ENCODE measurements at regions not wholly inside any gene's neighbourhood (a gene's known extent, or its start where the extent isn't known, plus 50 kb on each side); places are given as distances from the start of the nearest gene placed in this dataset.

- DNase-seq = no peak
- Mint-ChIP-seq H3K4me1 (no peaks in the 10 kb centered on the region), H3K36me3 (peaks cover 0 to 9% (median under 1%) of the 10 kb centered on the region in 3 donors), H3K27me3 (peaks cover 0 to 13% (median 11%) of the 10 kb centered on the region in 5 donors), H3K4me3 (no peak overlapping the region), H3K27ac (no peak overlapping the region), H3K9me3 (peaks cover 0 to 6% (median 0%) of the 10 kb centered on the region in 9 donors)
- POLR2A ChIA-PET = no interaction called here
- ATAC-seq = no peak
Measured at GRCh38 chr15:60102748-60103147, 98.6 kb downstream of the FOXB1 start.

- H3K27me3 Mint-ChIP-seq = peaks cover 1 to 20% (median 13%) of the 10 kb centered on the region in 5 donors
- no peak for DNase-seq
- no peak for ATAC-seq
- H3K4me1 Mint-ChIP-seq = no peaks in the 10 kb centered on the region
- peaks cover 0 to 6% (median 0%) of the 10 kb centered on the region in 9 donors for H3K9me3 Mint-ChIP-seq
- no peak overlapping the region for H3K4me3 Mint-ChIP-seq
- peaks cover 0 to 9% (median 2%) of the 10 kb centered on the region in 3 donors for H3K36me3 Mint-ChIP-seq
- H3K27ac Mint-ChIP-seq = no peak overlapping the region
- POLR2A ChIA-PET = no interaction called here
Measured at GRCh38 chr15:60110909-60111308, 106.8 kb downstream of the FOXB1 start.

GRCh38 chr15:60115579-60116380 lies 111.7 kb downstream of the FOXB1 start:
- POLR2A ChIA-PET = interaction anchor here (1.0 kb wide), 1 partner anchor 12 kb away, joined by 3 read pairs; no protein-coding TSS in a partner anchor
- no peaks in the 10 kb centered on the region for H3K9me3 Mint-ChIP-seq
- H3K4me3 Mint-ChIP-seq = no peak overlapping the region
- ATAC-seq = no peak
- DNase-seq = no peak
- peaks cover 0 to 6% (median 4%) of the 10 kb centered on the region in 4 donors for H3K4me1 Mint-ChIP-seq
- H3K27me3 Mint-ChIP-seq = peaks cover 0 to 4% (median 1%) of the 10 kb centered on the region in 5 donors
- H3K36me3 Mint-ChIP-seq = no peaks in the 10 kb centered on the region
- H3K27ac Mint-ChIP-seq = peak overlapping the region in 1 of 10 donors; percentile 26

GRCh38 chr15:60116456-60117089 lies 112.5 kb downstream of the FOXB1 start:
- DNase-seq = no peak
- Mint-ChIP-seq H3K27ac (no peak overlapping the region), H3K4me3 (no peak overlapping the region), H3K36me3 (no peaks in the 10 kb centered on the region), H3K27me3 (peaks cover 0 to 4% (median 0%) of the 10 kb centered on the region in 5 donors), H3K9me3 (no peaks in the 10 kb centered on the region), H3K4me1 (peaks cover 0 to 6% (median 4%) of the 10 kb centered on the region in 4 donors)
- no peak for ATAC-seq
- POLR2A ChIA-PET = no interaction called here

- H3K4me1 Mint-ChIP-seq = peaks cover 0 to 6% (median 4%) of the 10 kb centered on the region in 4 donors
- POLR2A ChIA-PET = no interaction called here
- ATAC-seq = no peak
- no peak for DNase-seq
- peak overlapping the region in 1 of 10 donors; percentile 7 for H3K27ac Mint-ChIP-seq
- no peak overlapping the region for H3K4me3 Mint-ChIP-seq
- H3K9me3 Mint-ChIP-seq = no peaks in the 10 kb centered on the region
- H3K36me3 Mint-ChIP-seq = no peaks in the 10 kb centered on the region
- peaks cover 0 to 3% (median 0%) of the 10 kb centered on the region in 5 donors for H3K27me3 Mint-ChIP-seq
Measured at GRCh38 chr15:60118146-60118545, 114.0 kb downstream of the FOXB1 start.

GRCh38 chr15:60118626-60119025 lies 114.5 kb downstream of the FOXB1 start:
- no peak overlapping the region for H3K4me3 Mint-ChIP-seq
- no peaks in the 10 kb centered on the region for H3K9me3 Mint-ChIP-seq
- ATAC-seq (no peak), DNase-seq (no peak)
- H3K27ac Mint-ChIP-seq = no peak overlapping the region
- POLR2A ChIA-PET = no interaction called here
- peaks cover 0 to 3% (median 0%) of the 10 kb centered on the region in 5 donors for H3K27me3 Mint-ChIP-seq
- H3K4me1 Mint-ChIP-seq = peaks cover 0 to 6% (median 4%) of the 10 kb centered on the region in 4 donors
- no peaks in the 10 kb centered on the region for H3K36me3 Mint-ChIP-seq

- POLR2A ChIA-PET = no interaction called here
- Mint-ChIP-seq H3K36me3 (no peaks in the 10 kb centered on the region), H3K4me1 (peaks cover 0 to 6% (median 4%) of the 10 kb centered on the region in 4 donors), H3K9me3 (no peaks in the 10 kb centered on the region), H3K27ac (no peak overlapping the region), H3K4me3 (no peak overlapping the region), H3K27me3 (peaks cover 0 to 3% (median 0%) of the 10 kb centered on the region in 5 donors)
- no peak for ATAC-seq
- no peak for DNase-seq
Measured at GRCh38 chr15:60119101-60119500, 115.0 kb downstream of the FOXB1 start.

- POLR2A ChIA-PET = interaction anchor here (0.7 kb wide), 1 partner anchor 356 kb away, joined by 3 read pairs; no protein-coding TSS in a partner anchor
- Mint-ChIP-seq H3K36me3 (no peaks in the 10 kb centered on the region), H3K4me3 (no peak overlapping the region), H3K9me3 (no peaks in the 10 kb centered on the region), H3K27ac (peak overlapping the region in 1 of 10 donors; percentile 54), H3K4me1 (peaks cover 0 to 15% (median 7%) of the 10 kb centered on the region in 4 donors), H3K27me3 (no peaks in the 10 kb centered on the region)
- DNase-seq (no peak), ATAC-seq (no peak)
Measured at GRCh38 chr15:60120100-60120499, 116.0 kb downstream of the FOXB1 start.

GRCh38 chr15:60121845-60122244 lies 117.7 kb downstream of the FOXB1 start:
- Mint-ChIP-seq H3K4me3 (no peak overlapping the region), H3K27ac (no peak overlapping the region), H3K27me3 (no peaks in the 10 kb centered on the region), H3K9me3 (no peaks in the 10 kb centered on the region), H3K4me1 (peaks cover 3 to 19% (median 10%) of the 10 kb centered on the region in 4 donors), H3K36me3 (no peaks in the 10 kb centered on the region)
- DNase-seq = no peak
- ATAC-seq = no peak
- POLR2A ChIA-PET = no interaction called here

GRCh38 chr15:60122691-60123090 lies 118.6 kb downstream of the FOXB1 start:
- no peaks in the 10 kb centered on the region for H3K9me3 Mint-ChIP-seq
- DNase-seq (no peak), ATAC-seq (no peak)
- no peaks in the 10 kb centered on the region for H3K36me3 Mint-ChIP-seq
- POLR2A ChIA-PET = no interaction called here
- no peaks in the 10 kb centered on the region for H3K27me3 Mint-ChIP-seq
- H3K4me3 Mint-ChIP-seq = no peak overlapping the region
- H3K4me1 Mint-ChIP-seq = peaks cover 3 to 23% (median 16%) of the 10 kb centered on the region in 4 donors
- H3K27ac Mint-ChIP-seq = no peak overlapping the region

- no peak overlapping the region for H3K4me3 Mint-ChIP-seq
- H3K36me3 Mint-ChIP-seq = no peaks in the 10 kb centered on the region
- H3K9me3 Mint-ChIP-seq = no peaks in the 10 kb centered on the region
- no peaks in the 10 kb centered on the region for H3K27me3 Mint-ChIP-seq
- H3K4me1 Mint-ChIP-seq = peaks cover 3 to 33% (median 28%) of the 10 kb centered on the region in 4 donors
- no peak for ATAC-seq
- POLR2A ChIA-PET = interaction anchor here (1.2 kb wide), 1 partner anchor 121 kb away, joined by 3 read pairs; the partner anchor contains the start of gene FOXB1
- DNase-seq = no peak
- H3K27ac Mint-ChIP-seq = peak overlapping the region in 3 of 10 donors; percentile 34 to 55 (median 39)
Measured at GRCh38 chr15:60124460-60125070, 120.5 kb downstream of the FOXB1 start.

- ATAC-seq = no peak
- H3K4me1 Mint-ChIP-seq = peaks cover 2 to 27% (median 25%) of the 10 kb centered on the region in 4 donors
- POLR2A ChIA-PET = interaction anchor here (0.6 to 1.2 kb wide), 2 partner anchors 25 to 121 kb away, joined by 3 to 7 read pairs; partner anchors contain the start of gene FOXB1
- no peaks in the 10 kb centered on the region for H3K27me3 Mint-ChIP-seq
- H3K27ac Mint-ChIP-seq = peak overlapping the region in 8 of 10 donors; percentile 6 to 88 (median 38)
- no peaks in the 10 kb centered on the region for H3K36me3 Mint-ChIP-seq
- no peaks in the 10 kb centered on the region for H3K9me3 Mint-ChIP-seq
- DNase-seq = no peak
- peak overlapping the region in 1 of 10 donors; percentile 25 for H3K4me3 Mint-ChIP-seq
Measured at GRCh38 chr15:60125334-60125733, 121.2 kb downstream of the FOXB1 start.

Data from naive thymus-derived CD8-positive, alpha-beta T cell (primary cell).